Fibroblast of gingiva (primary cell): ENCODE measurements at regions not wholly inside any gene's neighbourhood (a gene's known extent, or its start where the extent isn't known, plus 50 kb on each side); places are given as distances from the start of the nearest gene placed in this dataset.
"Not testable (repeated sequence)": the region's sequence is repeated elsewhere in the genome, so short reads cannot be mapped to it uniquely, and the experiment has no call there.

ENCODE experiments used
- DNase-seq: peaks from one replicate; pipeline ENCODE4 v3.0.0-alpha.2; 2011; ENCODE audit warnings: low read depth

GRCh38 chr2:228519561-228519960 lies 338.1 kb upstream of the SPHKAP start:
- DNase-seq: no peak

GRCh38 chr2:228516019-228516418 lies 334.5 kb upstream of the SPHKAP start:
- DNase-seq: no peak

GRCh38 chr2:228513480-228513879 lies 332.0 kb upstream of the SPHKAP start:
- DNase-seq: not testable (repeated sequence)

- DNase-seq: no peak
Measured at GRCh38 chr2:228509021-228509420, 327.5 kb upstream of the SPHKAP start.

GRCh38 chr2:228507870-228508269 lies 326.4 kb upstream of the SPHKAP start:
- DNase-seq: no peak

- DNase-seq: no peak
Measured at GRCh38 chr2:228507231-228507824, 325.8 kb upstream of the SPHKAP start.

GRCh38 chr2:228503731-228504130 lies 322.2 kb upstream of the SPHKAP start:
- DNase-seq: no peak

- no peak for DNase-seq
Measured at GRCh38 chr2:228493852-228494251, 312.4 kb upstream of the SPHKAP start.

- no peak for DNase-seq
Measured at GRCh38 chr2:228479014-228479413, 297.5 kb upstream of the SPHKAP start.

GRCh38 chr2:228474466-228474865 lies 293.0 kb upstream of the SPHKAP start:
- peak; percentile 9 for DNase-seq

- DNase-seq: no peak
Measured at GRCh38 chr2:228469721-228470120, 288.2 kb upstream of the SPHKAP start.

GRCh38 chr2:228466851-228467250 lies 285.4 kb upstream of the SPHKAP start:
- no peak for DNase-seq

- DNase-seq: no peak
Measured at GRCh38 chr2:228465408-228465807, 283.9 kb upstream of the SPHKAP start.

- DNase-seq: no peak
Measured at GRCh38 chr2:228458364-228458763, 276.9 kb upstream of the SPHKAP start.

GRCh38 chr2:228447266-228447915 lies 265.9 kb upstream of the SPHKAP start:
- no peak for DNase-seq

GRCh38 chr2:228446734-228447133 lies 265.2 kb upstream of the SPHKAP start:
- no peak for DNase-seq

- no peak for DNase-seq
Measured at GRCh38 chr2:228444161-228444560, 262.7 kb upstream of the SPHKAP start.

GRCh38 chr2:228433721-228434120 lies 252.2 kb upstream of the SPHKAP start:
- peak; percentile 14 for DNase-seq

- DNase-seq: no peak
Measured at GRCh38 chr2:228432116-228432515, 250.6 kb upstream of the SPHKAP start.

GRCh38 chr2:228430986-228431385 lies 249.5 kb upstream of the SPHKAP start:
- DNase-seq: no peak

- DNase-seq: peak; percentile 76
Measured at GRCh38 chr2:228426502-228427216, 245.2 kb upstream of the SPHKAP start.

GRCh38 chr2:228425411-228426060 lies 244.0 kb upstream of the SPHKAP start:
- DNase-seq: not testable (repeated sequence)

GRCh38 chr2:228417956-228418355 lies 236.5 kb upstream of the SPHKAP start:
- no peak for DNase-seq
